ENCODE measurements at regions not wholly inside any gene's neighbourhood (a gene's known extent, or its start where the extent isn't known, plus 50 kb on each side); places are given as distances from the start of the nearest gene placed in this dataset.

GRCh38 chr4:53863736-53864365 is 200.6 kb downstream of the CHIC2 start:
- no peaks in the 10 kb centered on the region for H3K4me1 ChIP-seq (ENCODE audit: control insufficient read depth in 1 of 2, insufficient read depth in 2 of 2, low read length in 2 of 2)
- H3K27me3 ChIP-seq (ENCODE audit: low read depth, low read length) = no peaks in the 10 kb centered on the region
- H3K27ac ChIP-seq (ENCODE audit: low read length) = no peak overlapping the region
- no peaks in the 10 kb centered on the region for H3K9me3 ChIP-seq (ENCODE audit: control insufficient read depth in 1 of 2, low read length in 2 of 2)
- H3K4me3 ChIP-seq (ENCODE audit: low read depth in 1 of 2, low read length in 2 of 2) = no peak overlapping the region
- no peaks in the 10 kb centered on the region for H3K36me3 ChIP-seq (ENCODE audit: control insufficient read depth in 1 of 2, insufficient read depth in 2 of 2, low read length in 2 of 2)

GRCh38 chr4:53863158-53863557 is 201.2 kb downstream of the CHIC2 start:
- Histone ChIP-seq H3K9me3 (ENCODE audit: control insufficient read depth in 1 of 2, low read length in 2 of 2) (no peaks in the 10 kb centered on the region), H3K27me3 (ENCODE audit: low read depth, low read length) (no peaks in the 10 kb centered on the region), H3K36me3 (ENCODE audit: control insufficient read depth in 1 of 2, insufficient read depth in 2 of 2, low read length in 2 of 2) (no peaks in the 10 kb centered on the region), H3K27ac (ENCODE audit: low read length) (peak overlapping the region; percentile 54), H3K4me3 (ENCODE audit: low read depth in 1 of 2, low read length in 2 of 2) (no peak overlapping the region), H3K4me1 (ENCODE audit: control insufficient read depth in 1 of 2, insufficient read depth in 2 of 2, low read length in 2 of 2) (no peaks in the 10 kb centered on the region)

- H3K9me3 ChIP-seq (ENCODE audit: control insufficient read depth in 1 of 2, low read length in 2 of 2) = no peaks in the 10 kb centered on the region
- H3K27me3 ChIP-seq (ENCODE audit: low read depth, low read length) = no peaks in the 10 kb centered on the region
- peak overlapping the region; percentile 54 for H3K27ac ChIP-seq (ENCODE audit: low read length)
- H3K4me1 ChIP-seq (ENCODE audit: control insufficient read depth in 1 of 2, insufficient read depth in 2 of 2, low read length in 2 of 2) = no peaks in the 10 kb centered on the region
- H3K36me3 ChIP-seq (ENCODE audit: control insufficient read depth in 1 of 2, insufficient read depth in 2 of 2, low read length in 2 of 2) = no peaks in the 10 kb centered on the region
- H3K4me3 ChIP-seq (ENCODE audit: low read depth in 1 of 2, low read length in 2 of 2) = no peak overlapping the region
Observed at GRCh38 chr4:53861856-53862610, 202.4 kb downstream of the CHIC2 start.

- Histone ChIP-seq H3K27me3 (ENCODE audit: low read depth, low read length) (no peaks in the 10 kb centered on the region), H3K9me3 (ENCODE audit: control insufficient read depth in 1 of 2, low read length in 2 of 2) (no peaks in the 10 kb centered on the region), H3K4me1 (ENCODE audit: control insufficient read depth in 1 of 2, insufficient read depth in 2 of 2, low read length in 2 of 2) (no peaks in the 10 kb centered on the region), H3K4me3 (ENCODE audit: low read depth in 1 of 2, low read length in 2 of 2) (no peak overlapping the region), H3K36me3 (ENCODE audit: control insufficient read depth in 1 of 2, insufficient read depth in 2 of 2, low read length in 2 of 2) (no peaks in the 10 kb centered on the region), H3K27ac (ENCODE audit: low read length) (no peak overlapping the region)
Observed at GRCh38 chr4:53859305-53859704, 205.1 kb downstream of the CHIC2 start.

GRCh38 chr4:53858744-53859143 is 205.7 kb downstream of the CHIC2 start:
- no peak overlapping the region for H3K27ac ChIP-seq (ENCODE audit: low read length)
- no peaks in the 10 kb centered on the region for H3K27me3 ChIP-seq (ENCODE audit: low read depth, low read length)
- no peaks in the 10 kb centered on the region for H3K4me1 ChIP-seq (ENCODE audit: control insufficient read depth in 1 of 2, insufficient read depth in 2 of 2, low read length in 2 of 2)
- no peak overlapping the region for H3K4me3 ChIP-seq (ENCODE audit: low read depth in 1 of 2, low read length in 2 of 2)
- H3K36me3 ChIP-seq (ENCODE audit: control insufficient read depth in 1 of 2, insufficient read depth in 2 of 2, low read length in 2 of 2) = no peaks in the 10 kb centered on the region
- no peaks in the 10 kb centered on the region for H3K9me3 ChIP-seq (ENCODE audit: control insufficient read depth in 1 of 2, low read length in 2 of 2)

GRCh38 chr4:53855581-53856250 is 208.7 kb downstream of the CHIC2 start:
- Histone ChIP-seq H3K4me1 (ENCODE audit: control insufficient read depth in 1 of 2, insufficient read depth in 2 of 2, low read length in 2 of 2) (no peaks in the 10 kb centered on the region), H3K4me3 (ENCODE audit: low read depth in 1 of 2, low read length in 2 of 2) (no peak overlapping the region), H3K27me3 (ENCODE audit: low read depth, low read length) (no peaks in the 10 kb centered on the region), H3K36me3 (ENCODE audit: control insufficient read depth in 1 of 2, insufficient read depth in 2 of 2, low read length in 2 of 2) (no peaks in the 10 kb centered on the region), H3K9me3 (ENCODE audit: control insufficient read depth in 1 of 2, low read length in 2 of 2) (no peaks in the 10 kb centered on the region), H3K27ac (ENCODE audit: low read length) (no peak overlapping the region)

- Histone ChIP-seq H3K9me3 (ENCODE audit: control insufficient read depth in 1 of 2, low read length in 2 of 2) (no peaks in the 10 kb centered on the region), H3K36me3 (ENCODE audit: control insufficient read depth in 1 of 2, insufficient read depth in 2 of 2, low read length in 2 of 2) (no peaks in the 10 kb centered on the region), H3K27me3 (ENCODE audit: low read depth, low read length) (no peaks in the 10 kb centered on the region), H3K27ac (ENCODE audit: low read length) (no peak overlapping the region), H3K4me1 (ENCODE audit: control insufficient read depth in 1 of 2, insufficient read depth in 2 of 2, low read length in 2 of 2) (no peaks in the 10 kb centered on the region), H3K4me3 (ENCODE audit: low read depth in 1 of 2, low read length in 2 of 2) (no peak overlapping the region)
Observed at GRCh38 chr4:53854991-53855568, 209.3 kb downstream of the CHIC2 start.

- Histone ChIP-seq H3K4me1 (ENCODE audit: control insufficient read depth in 1 of 2, insufficient read depth in 2 of 2, low read length in 2 of 2) (no peaks in the 10 kb centered on the region), H3K9me3 (ENCODE audit: control insufficient read depth in 1 of 2, low read length in 2 of 2) (no peaks in the 10 kb centered on the region), H3K36me3 (ENCODE audit: control insufficient read depth in 1 of 2, insufficient read depth in 2 of 2, low read length in 2 of 2) (no peaks in the 10 kb centered on the region), H3K27ac (ENCODE audit: low read length) (no peak overlapping the region), H3K4me3 (ENCODE audit: low read depth in 1 of 2, low read length in 2 of 2) (no peak overlapping the region), H3K27me3 (ENCODE audit: low read depth, low read length) (no peaks in the 10 kb centered on the region)
Observed at GRCh38 chr4:53852343-53852742, 212.1 kb downstream of the CHIC2 start.

GRCh38 chr4:53847965-53848364 is 216.4 kb downstream of the CHIC2 start:
- Histone ChIP-seq H3K27me3 (ENCODE audit: low read depth, low read length) (no peaks in the 10 kb centered on the region), H3K4me1 (ENCODE audit: control insufficient read depth in 1 of 2, insufficient read depth in 2 of 2, low read length in 2 of 2) (no peaks in the 10 kb centered on the region), H3K27ac (ENCODE audit: low read length) (no peak overlapping the region), H3K36me3 (ENCODE audit: control insufficient read depth in 1 of 2, insufficient read depth in 2 of 2, low read length in 2 of 2) (no peaks in the 10 kb centered on the region), H3K9me3 (ENCODE audit: control insufficient read depth in 1 of 2, low read length in 2 of 2) (no peaks in the 10 kb centered on the region), H3K4me3 (ENCODE audit: low read depth in 1 of 2, low read length in 2 of 2) (no peak overlapping the region)

- Histone ChIP-seq H3K27ac (ENCODE audit: low read length) (no peak overlapping the region), H3K27me3 (ENCODE audit: low read depth, low read length) (no peaks in the 10 kb centered on the region), H3K4me1 (ENCODE audit: control insufficient read depth in 1 of 2, insufficient read depth in 2 of 2, low read length in 2 of 2) (no peaks in the 10 kb centered on the region), H3K36me3 (ENCODE audit: control insufficient read depth in 1 of 2, insufficient read depth in 2 of 2, low read length in 2 of 2) (no peaks in the 10 kb centered on the region), H3K4me3 (ENCODE audit: low read depth in 1 of 2, low read length in 2 of 2) (no peak overlapping the region), H3K9me3 (ENCODE audit: control insufficient read depth in 1 of 2, low read length in 2 of 2) (no peaks in the 10 kb centered on the region)
Observed at GRCh38 chr4:53844551-53844950, 219.9 kb downstream of the CHIC2 start.

- Histone ChIP-seq H3K4me1 (ENCODE audit: control insufficient read depth in 1 of 2, insufficient read depth in 2 of 2, low read length in 2 of 2) (no peaks in the 10 kb centered on the region), H3K27me3 (ENCODE audit: low read depth, low read length) (no peaks in the 10 kb centered on the region), H3K27ac (ENCODE audit: low read length) (no peak overlapping the region), H3K36me3 (ENCODE audit: control insufficient read depth in 1 of 2, insufficient read depth in 2 of 2, low read length in 2 of 2) (no peaks in the 10 kb centered on the region), H3K4me3 (ENCODE audit: low read depth in 1 of 2, low read length in 2 of 2) (no peak overlapping the region), H3K9me3 (ENCODE audit: control insufficient read depth in 1 of 2, low read length in 2 of 2) (no peaks in the 10 kb centered on the region)
Observed at GRCh38 chr4:53844133-53844532, 220.3 kb downstream of the CHIC2 start.
